ENCODE measurements at regions not wholly inside any gene's neighbourhood (a gene's known extent, or its start where the extent isn't known, plus 50 kb on each side); places are given as distances from the start of the nearest gene placed in this dataset.
"Not testable (repeated sequence)": the region's sequence is repeated elsewhere in the genome, so short reads cannot be mapped to it uniquely, and the experiment has no call there.

DNA sequence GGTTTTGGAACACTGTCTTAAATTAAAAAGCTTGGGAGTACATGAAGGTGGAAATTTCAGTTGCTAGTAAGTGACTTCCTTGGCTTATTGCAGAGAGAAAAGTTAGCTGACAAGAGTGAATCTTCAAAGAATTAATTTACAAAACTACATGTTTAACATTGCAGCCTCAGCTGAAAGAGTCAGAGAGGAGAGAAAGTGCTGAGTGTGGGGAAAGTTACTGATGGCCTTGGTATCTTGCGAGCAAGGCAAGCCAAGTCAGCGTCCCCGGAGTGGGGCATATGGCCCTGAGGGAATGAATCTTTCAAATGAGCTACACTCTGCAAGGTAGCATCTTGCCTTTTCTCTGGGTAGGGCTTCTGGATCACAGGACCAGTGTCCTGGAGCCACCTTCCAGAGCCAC, 131.3 kb downstream of the LPIN1 start:
- no peak for DNase-seq

GRCh38 chr2:11885253-11885652, 138.8 kb downstream of the LPIN1 start:
- not testable (repeated sequence) for DNase-seq

GRCh38 chr2:11886899-11887298, 140.5 kb downstream of the LPIN1 start:
- not testable (repeated sequence) for DNase-seq

DNA sequence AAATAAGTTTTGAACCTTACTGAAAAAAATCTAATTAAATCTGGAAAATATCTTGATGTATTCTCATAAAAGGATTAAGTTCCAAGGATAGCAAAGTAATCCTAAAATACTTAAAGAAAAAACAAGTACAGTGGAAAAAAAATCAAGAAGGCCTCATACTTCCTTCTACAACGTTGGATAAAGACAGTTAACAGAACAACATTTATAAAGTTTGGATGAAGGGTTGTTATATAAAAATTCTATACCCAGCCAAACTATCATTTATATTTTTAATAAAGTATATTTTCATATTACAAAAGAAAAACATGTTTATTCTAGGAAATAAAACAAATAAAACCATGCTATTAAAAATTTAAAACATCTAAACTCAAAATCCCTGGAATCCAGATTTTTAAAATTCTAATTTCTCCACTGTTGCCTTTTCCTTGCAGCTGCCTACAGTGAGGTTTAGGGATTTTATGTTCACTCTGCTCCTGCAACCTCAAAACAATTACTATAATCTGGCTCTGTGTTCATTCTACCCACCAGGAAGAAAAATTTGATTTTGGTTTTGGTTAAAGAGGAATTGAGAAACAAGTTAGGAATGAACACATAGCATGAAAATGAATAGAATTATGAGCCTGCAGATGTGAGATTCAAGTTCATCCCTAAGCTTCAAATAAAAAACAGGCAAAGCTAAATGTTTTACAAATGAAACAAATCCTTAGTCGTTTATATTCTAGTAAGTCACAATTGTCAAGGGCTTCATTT, 142.8 kb downstream of the LPIN1 start:
- no peak for DNase-seq

DNA sequence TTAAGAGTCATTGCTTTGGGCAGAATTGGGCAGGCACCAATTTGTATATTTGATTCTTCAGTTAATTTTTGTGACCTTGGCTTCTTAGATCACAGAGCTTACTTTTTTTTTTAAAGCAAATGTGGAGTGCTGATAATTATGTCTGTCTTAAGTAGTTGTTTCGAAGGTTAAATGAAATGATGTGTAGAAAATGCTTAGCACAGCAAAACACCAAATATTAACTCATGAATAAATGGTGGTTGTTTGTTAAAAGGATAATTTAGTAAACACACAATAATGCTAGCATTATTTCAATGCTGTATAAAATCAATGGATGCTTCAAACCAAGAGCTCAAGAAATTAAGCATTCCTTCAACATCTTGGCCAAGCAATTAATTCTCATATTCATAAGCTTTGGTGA, 143.4 kb downstream of the LPIN1 start:
- no peak for DNase-seq

DNA sequence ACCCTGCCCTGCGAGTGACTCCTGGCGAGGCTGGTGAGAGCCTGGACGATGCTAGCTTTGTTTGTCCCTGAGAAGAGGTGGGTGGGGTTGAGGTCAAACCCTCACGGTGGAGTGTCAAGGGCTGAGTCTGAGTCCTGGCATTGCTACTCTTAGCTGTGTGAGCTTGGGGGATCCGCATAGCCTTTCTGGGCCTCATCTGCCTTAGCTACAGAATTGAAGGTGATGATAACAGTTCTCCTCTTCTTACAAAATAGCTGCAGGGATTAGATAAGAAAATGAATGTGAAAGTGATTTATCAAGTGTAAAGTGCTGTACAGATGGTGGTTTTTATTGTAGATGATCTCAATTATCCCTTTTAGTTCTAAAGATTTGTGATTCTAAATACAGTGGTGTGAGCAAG, 144.6 kb downstream of the LPIN1 start:
- no peak for DNase-seq

DNA sequence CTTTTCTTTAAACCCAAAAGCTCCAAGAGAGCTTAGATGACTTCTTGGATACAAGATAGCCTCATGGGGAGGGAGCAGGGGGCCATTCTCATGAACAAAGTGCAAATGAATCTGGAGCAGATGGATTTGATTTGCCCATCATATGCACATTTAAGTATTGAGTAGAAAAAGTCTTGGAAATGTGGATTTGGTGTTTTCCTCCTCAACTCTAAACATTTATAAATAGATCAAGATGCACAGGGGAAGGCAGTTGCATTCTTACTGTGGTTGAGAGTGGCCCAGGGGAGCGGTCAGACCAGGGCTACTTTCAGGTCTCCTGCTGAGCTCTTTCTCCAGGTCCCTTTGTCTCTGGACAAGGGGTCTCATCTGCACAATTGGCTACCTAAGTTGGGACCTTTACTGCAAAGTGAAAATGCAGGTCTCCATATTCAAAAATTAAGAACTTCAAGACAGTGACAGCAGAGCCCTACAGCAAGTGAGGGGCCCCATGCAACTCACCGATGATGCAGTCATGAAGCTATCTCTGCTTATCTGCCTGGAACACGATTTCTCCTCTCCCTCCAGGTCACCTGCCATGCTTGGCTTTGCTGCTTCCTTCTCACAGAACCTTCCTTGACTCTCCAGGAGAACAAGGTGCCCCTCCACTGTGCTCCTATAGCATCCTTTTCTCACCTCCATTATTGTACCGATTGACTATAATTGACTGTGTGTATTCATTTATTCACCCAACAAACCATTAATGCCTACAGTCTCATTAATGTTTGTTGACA, 145.4 kb downstream of the LPIN1 start:
- no peak for DNase-seq

GRCh38 chr2:11896386-11896785, 150.0 kb downstream of the LPIN1 start:
- no peak for DNase-seq

DNA sequence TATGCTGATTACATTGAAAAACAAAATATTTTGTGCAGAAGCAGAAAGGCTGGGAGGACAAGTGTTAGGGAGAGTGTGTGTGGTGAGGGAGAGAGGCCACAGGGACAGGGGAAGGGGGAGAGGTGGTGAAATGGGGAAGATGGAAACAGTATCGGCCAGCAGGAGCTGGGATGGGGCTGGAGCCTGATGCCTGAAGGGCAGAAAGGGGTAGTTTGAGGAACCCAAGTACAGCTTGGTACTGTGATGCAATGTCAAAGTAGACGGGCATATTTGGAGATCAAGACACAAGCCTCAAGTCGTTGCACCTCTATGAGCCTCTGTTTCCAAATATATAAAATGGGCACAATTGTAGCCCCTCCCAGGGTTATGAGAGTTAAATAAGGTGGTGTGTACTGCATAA, 152.1 kb downstream of the LPIN1 start:
- no peak for DNase-seq

- no peak for DNase-seq
Measured at GRCh38 chr2:11899264-11899818, 152.9 kb downstream of the LPIN1 start.

GRCh38 chr2:11900891-11901290, 154.5 kb downstream of the LPIN1 start:
- DNase-seq: not testable (repeated sequence)

DNA sequence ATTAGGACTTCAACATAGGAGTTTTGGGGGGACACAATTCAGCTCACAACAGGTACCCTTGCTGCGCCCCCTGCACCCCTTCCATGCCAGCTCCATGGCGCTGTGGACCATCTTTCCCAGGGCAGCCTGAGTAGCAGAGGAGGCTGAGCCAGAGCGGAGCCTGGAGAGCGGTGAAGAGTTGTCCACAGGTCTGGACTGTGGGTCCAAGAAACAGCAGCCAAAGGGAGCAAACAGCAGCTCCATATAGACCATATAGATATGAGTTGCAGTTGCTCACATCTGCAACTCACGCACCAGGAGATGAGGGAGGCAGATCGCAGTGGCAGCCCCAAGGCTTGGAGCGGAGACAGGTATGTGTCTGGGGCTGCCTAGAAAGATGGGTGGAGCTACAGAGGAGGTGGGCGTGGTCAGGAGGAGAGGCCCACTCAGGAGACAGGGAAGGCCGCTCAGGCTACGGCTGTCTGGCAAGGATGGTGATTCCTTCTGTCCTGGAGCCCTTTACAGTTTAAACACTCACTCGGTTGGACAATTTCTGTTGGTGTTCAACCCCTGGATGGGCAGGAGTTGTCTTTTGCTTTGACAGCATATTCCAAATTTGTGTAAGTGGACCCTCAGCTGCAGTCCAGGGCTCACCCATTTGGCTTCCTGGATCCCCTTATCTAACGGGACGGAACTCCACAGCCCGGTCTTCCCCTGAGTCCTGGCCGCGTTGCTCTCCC, 155.1 kb downstream of the LPIN1 start:
- DNase-seq: no peak

- no peak for DNase-seq
Measured at GRCh38 chr2:11903085-11903606, 156.7 kb downstream of the LPIN1 start.

DNA sequence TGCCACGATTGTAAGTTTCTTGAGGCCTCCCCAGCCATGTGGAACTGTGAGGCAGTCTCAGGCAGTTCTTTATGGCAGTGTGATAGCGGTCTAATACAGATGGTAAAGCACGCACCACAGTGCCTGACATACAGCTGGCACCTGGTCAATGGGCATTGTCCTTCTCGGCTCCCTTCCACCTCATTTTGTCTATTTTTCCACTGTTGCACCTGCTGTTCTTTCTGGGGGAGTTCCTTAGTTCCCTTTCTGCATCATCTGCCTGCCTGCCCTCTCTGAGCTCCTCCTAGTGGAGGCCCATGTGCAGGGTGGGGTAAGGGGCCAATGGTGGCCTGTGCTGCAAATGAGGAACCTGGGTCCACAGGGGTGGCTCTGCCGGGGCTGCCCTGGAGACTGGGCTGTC, 157.6 kb downstream of the LPIN1 start:
- DNase-seq: no peak

DNA sequence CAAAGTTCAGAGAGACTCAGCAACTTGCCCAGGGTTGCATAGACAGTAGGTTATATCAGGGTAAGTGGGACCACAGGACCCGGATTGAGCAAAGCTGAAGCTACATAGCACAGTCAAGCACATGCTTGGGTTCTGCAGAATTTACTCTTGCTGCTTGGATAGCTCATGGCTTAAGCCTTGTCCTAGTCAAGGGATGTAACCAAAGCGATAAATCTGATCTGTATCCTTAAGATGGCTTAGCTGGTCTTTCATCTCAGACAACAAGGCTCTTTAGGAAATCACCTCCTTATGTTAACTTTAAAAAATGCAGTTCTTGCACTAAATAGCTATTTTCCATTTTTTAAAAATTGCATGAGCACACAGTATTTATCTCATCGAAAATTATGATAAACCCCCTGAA, 158.5 kb downstream of the LPIN1 start:
- no peak for DNase-seq

- no peak for DNase-seq
Measured at GRCh38 chr2:11907190-11907589, 160.8 kb downstream of the LPIN1 start.

DNA sequence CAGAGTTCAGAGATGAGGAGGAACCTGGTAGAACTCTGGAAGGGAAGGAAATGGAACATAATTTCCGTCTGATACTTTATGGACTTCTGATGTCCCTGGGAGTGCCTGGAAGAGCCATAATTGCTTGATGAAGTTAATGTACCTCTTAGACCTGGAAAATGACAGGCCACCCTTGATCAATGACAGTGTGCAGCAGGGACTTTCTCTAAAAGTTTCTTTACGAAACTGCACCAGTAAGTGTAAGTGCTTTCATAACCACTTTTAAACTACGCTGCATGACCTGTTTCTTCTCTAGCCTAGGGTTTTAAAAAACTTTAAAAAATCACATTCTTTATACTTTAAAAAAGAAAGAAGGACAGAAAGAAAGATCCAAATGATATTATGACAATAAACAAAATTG, 164.5 kb downstream of the LPIN1 start:
- no peak for DNase-seq

DNA sequence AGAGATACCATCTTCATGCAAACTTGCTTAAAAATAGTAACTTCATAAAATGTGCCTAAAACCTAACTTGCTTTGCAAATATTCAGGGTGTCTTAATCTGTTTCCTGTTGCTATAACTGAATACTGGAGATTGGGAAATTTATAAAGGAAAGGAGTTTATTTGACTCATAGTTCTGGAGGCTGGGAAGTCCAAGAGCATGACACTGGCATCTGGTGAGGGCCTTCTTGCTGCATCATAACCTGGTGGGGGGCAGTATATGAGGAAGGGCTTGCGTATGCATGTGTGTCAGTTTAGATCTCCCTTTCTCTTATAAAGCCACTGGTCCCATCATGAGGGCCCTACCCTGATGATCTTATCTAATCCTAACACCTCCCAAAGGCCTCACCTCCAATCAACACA, 166.5 kb downstream of the LPIN1 start:
- no peak for DNase-seq

- no peak for DNase-seq
Measured at GRCh38 chr2:11914455-11914854, 168.0 kb downstream of the LPIN1 start.

DNA sequence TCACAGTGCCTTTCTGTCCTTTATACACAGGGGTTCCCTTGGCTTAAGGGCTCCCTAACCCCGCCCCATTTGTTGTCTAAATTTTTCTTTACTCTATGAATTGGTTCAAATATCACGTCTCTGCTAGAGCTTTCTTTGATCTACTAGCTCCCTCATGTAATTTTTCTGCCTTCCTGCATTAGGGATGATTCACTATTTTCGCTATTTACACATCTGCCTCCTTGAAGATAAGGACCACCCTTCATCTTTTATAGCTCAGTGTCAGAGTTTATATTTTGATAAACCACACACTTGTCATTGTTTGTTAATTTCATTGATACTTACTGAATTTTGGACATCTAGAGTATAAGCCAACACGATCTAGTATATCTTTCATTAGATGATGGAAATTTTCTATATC, 169.2 kb downstream of the LPIN1 start:
- DNase-seq: no peak

DNA sequence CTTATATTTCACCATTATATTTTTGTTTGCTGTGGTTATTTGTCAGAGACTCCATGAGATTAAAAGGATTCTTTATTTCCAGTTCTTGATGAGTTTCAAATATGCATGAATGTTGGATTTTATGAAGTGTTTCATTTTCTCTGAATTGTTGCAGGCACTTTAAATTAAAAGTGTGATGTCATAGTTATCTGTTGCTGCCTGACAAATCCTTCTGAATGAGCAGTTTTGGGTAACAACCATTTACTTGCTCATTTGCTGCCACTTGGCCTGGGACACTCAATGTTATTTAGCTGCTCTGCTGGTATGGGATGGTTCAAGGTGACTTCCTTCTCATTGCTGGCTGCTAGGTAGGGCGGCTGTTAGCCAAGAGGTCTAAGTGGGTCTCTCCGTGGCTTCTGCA, 173.5 kb downstream of the LPIN1 start:
- no peak for DNase-seq

- no peak for DNase-seq
Measured at GRCh38 chr2:11920993-11921583, 174.7 kb downstream of the LPIN1 start.

DNA sequence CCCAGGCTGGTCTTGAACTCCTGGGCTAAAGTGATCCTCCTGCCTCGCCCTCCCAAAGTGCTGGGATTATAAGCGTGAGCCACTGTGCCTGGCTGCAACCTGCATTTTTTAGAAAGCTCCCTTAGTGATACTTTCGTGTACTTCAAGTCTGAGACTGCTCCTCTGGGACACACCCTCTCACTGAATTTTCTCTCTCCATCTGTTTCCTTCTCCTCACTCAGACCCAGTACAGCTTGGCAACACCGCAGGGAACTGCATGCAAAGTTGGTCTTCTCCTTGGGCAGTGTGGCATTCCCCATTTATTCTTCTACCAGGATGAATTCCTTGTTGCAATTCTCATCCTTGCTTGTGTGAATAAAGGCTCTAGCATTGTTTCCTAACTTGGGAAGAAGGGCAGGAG, 175.9 kb downstream of the LPIN1 start:
- no peak for DNase-seq
